ENCODE measurements at regions not wholly inside any gene's neighbourhood (a gene's known extent, or its start where the extent isn't known, plus 50 kb on each side); places are given as distances from the start of the nearest gene placed in this dataset.

GRCh38 chr4:137663251-137664045 is 131.2 kb upstream of the PCDH18 start:
- no peak overlapping the region for H3K9ac ChIP-seq (ENCODE audit: low read length)
- no peaks in the 10 kb centered on the region for H3K27me3 ChIP-seq (ENCODE audit: insufficient read depth, low read depth, low read length)
- no peaks in the 10 kb centered on the region for H3K9me2 ChIP-seq (ENCODE audit: insufficient read depth, low read length)
- no peaks in the 10 kb centered on the region for H3K36me3 ChIP-seq (ENCODE audit: insufficient read depth, low read length)
- no peaks in the 10 kb centered on the region for H3F3A ChIP-seq (ENCODE audit: insufficient read depth, low read length, poor library complexity, severe bottlenecking)
- no peaks in the 10 kb centered on the region for H3K79me2 ChIP-seq (replicated peaks; ENCODE audit: insufficient read depth, low read length)
- H3K27ac ChIP-seq (ENCODE audit: low read length), result no peak overlapping the region
- H3K4me3 ChIP-seq (ENCODE audit: low read length), result no peak overlapping the region
- no peak overlapping the region for H3K4me2 ChIP-seq (ENCODE audit: low read length)
- H3K9me3 ChIP-seq (ENCODE audit: low read length), result no peaks in the 10 kb centered on the region
- no peak for TF ChIP-seq SMC3 (conservative IDR thresholded peaks at IDR 0.05; ENCODE audit: poor library complexity)
- TF ChIP-seq RAD21 (conservative IDR thresholded peaks at IDR 0.05), result no peak
- TF ChIP-seq, protein P1, sequence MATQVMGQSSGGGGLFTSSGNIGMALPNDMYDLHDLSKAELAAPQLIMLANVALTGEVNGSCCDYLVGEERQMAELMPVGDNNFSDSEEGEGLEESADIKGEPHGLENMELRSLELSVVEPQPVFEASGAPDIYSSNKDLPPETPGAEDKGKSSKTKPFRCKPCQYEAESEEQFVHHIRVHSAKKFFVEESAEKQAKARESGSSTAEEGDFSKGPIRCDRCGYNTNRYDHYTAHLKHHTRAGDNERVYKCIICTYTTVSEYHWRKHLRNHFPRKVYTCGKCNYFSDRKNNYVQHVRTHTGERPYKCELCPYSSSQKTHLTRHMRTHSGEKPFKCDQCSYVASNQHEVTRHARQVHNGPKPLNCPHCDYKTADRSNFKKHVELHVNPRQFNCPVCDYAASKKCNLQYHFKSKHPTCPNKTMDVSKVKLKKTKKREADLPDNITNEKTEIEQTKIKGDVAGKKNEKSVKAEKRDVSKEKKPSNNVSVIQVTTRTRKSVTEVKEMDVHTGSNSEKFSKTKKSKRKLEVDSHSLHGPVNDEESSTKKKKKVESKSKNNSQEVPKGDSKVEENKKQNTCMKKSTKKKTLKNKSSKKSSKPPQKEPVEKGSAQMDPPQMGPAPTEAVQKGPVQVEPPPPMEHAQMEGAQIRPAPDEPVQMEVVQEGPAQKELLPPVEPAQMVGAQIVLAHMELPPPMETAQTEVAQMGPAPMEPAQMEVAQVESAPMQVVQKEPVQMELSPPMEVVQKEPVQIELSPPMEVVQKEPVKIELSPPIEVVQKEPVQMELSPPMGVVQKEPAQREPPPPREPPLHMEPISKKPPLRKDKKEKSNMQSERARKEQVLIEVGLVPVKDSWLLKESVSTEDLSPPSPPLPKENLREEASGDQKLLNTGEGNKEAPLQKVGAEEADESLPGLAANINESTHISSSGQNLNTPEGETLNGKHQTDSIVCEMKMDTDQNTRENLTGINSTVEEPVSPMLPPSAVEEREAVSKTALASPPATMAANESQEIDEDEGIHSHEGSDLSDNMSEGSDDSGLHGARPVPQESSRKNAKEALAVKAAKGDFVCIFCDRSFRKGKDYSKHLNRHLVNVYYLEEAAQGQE (IDR thresholded peaks at IDR 0.05; ENCODE audit: borderline replicate concordance), result no peak
- TF ChIP-seq, protein P2, sequence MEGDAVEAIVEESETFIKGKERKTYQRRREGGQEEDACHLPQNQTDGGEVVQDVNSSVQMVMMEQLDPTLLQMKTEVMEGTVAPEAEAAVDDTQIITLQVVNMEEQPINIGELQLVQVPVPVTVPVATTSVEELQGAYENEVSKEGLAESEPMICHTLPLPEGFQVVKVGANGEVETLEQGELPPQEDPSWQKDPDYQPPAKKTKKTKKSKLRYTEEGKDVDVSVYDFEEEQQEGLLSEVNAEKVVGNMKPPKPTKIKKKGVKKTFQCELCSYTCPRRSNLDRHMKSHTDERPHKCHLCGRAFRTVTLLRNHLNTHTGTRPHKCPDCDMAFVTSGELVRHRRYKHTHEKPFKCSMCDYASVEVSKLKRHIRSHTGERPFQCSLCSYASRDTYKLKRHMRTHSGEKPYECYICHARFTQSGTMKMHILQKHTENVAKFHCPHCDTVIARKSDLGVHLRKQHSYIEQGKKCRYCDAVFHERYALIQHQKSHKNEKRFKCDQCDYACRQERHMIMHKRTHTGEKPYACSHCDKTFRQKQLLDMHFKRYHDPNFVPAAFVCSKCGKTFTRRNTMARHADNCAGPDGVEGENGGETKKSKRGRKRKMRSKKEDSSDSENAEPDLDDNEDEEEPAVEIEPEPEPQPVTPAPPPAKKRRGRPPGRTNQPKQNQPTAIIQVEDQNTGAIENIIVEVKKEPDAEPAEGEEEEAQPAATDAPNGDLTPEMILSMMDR (IDR thresholded peaks at IDR 0.05; ENCODE audit: poor library complexity, severe bottlenecking), result no peak
- no peak for TF ChIP-seq TAF1 (IDR thresholded peaks at IDR 0.05; ENCODE audit: low read depth)
- no peak for TF ChIP-seq MXI1 (conservative IDR thresholded peaks at IDR 0.05; ENCODE audit: poor library complexity, severe bottlenecking)
- no peak for TF ChIP-seq EP300 (conservative IDR thresholded peaks at IDR 0.05; ENCODE audit: poor library complexity, severe bottlenecking)
- no peak for TF ChIP-seq EZH2 (IDR thresholded peaks at IDR 0.05; ENCODE audit: borderline replicate concordance, insufficient read depth, low read length, poor library complexity, severe bottlenecking)
- TF ChIP-seq POLR2AphosphoS5 (IDR thresholded peaks at IDR 0.05), result no peak
- no peaks in the 10 kb centered on the region for H4K20me1 ChIP-seq (ENCODE audit: insufficient read depth)
- H2AFZ ChIP-seq (ENCODE audit: low read depth, low read length), result no peak overlapping the region

DNA sequence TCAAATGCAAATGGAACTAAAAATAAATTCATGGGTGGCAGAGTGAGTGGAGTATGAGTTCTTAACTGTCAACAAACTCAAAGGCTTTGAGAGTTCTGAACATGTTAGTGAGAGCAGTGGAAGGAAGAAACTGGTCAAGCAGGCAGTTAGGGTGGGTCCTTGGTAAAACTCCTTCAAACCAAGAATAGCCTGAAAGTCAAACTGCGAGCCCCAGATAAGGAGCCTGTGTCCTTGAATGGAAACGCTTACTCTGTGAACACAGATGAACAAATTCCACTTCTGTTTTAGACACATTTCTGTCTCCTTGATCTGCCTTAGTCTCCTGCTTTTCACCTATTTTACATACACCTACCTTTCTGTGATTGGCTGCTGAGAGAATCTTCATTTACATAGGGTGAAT is 129.4 kb upstream of the PCDH18 start:
- H3K79me2 ChIP-seq (replicated peaks; ENCODE audit: insufficient read depth, low read length), result no peaks in the 10 kb centered on the region
- H3K27ac ChIP-seq (ENCODE audit: low read length), result no peak overlapping the region
- H2AFZ ChIP-seq (ENCODE audit: low read depth, low read length), result no peak overlapping the region

More for the DNA sequence above, 129.4 kb upstream of the PCDH18 start:
- no peak overlapping the region for H3K4me2 ChIP-seq (ENCODE audit: low read length)
- H3K9ac ChIP-seq (ENCODE audit: low read length), result no peak overlapping the region
- TF ChIP-seq EZH2 (IDR thresholded peaks at IDR 0.05; ENCODE audit: borderline replicate concordance, insufficient read depth, low read length, poor library complexity, severe bottlenecking), result no peak
- TF ChIP-seq, protein P2 (IDR thresholded peaks at IDR 0.05; ENCODE audit: poor library complexity, severe bottlenecking), result no peak
- TF ChIP-seq EP300 (conservative IDR thresholded peaks at IDR 0.05; ENCODE audit: poor library complexity, severe bottlenecking), result no peak
- TF ChIP-seq SMC3 (conservative IDR thresholded peaks at IDR 0.05; ENCODE audit: poor library complexity), result no peak
- no peak for TF ChIP-seq POLR2AphosphoS5 (IDR thresholded peaks at IDR 0.05)
- TF ChIP-seq TAF1 (IDR thresholded peaks at IDR 0.05; ENCODE audit: low read depth), result no peak
- no peak for TF ChIP-seq MXI1 (conservative IDR thresholded peaks at IDR 0.05; ENCODE audit: poor library complexity, severe bottlenecking)
- TF ChIP-seq, protein P1 (IDR thresholded peaks at IDR 0.05; ENCODE audit: borderline replicate concordance), result no peak
- TF ChIP-seq RAD21 (conservative IDR thresholded peaks at IDR 0.05), result no peak
- H4K20me1 ChIP-seq (ENCODE audit: insufficient read depth), result no peaks in the 10 kb centered on the region
- H3F3A ChIP-seq (ENCODE audit: insufficient read depth, low read length, poor library complexity, severe bottlenecking), result no peaks in the 10 kb centered on the region
- no peaks in the 10 kb centered on the region for H3K36me3 ChIP-seq (ENCODE audit: insufficient read depth, low read length)
- H3K9me2 ChIP-seq (ENCODE audit: insufficient read depth, low read length), result no peaks in the 10 kb centered on the region
- no peak overlapping the region for H3K4me3 ChIP-seq (ENCODE audit: low read length)
- H3K9me3 ChIP-seq (ENCODE audit: low read length), result no peaks in the 10 kb centered on the region
- no peaks in the 10 kb centered on the region for H3K27me3 ChIP-seq (ENCODE audit: insufficient read depth, low read depth, low read length)
